Liver (tissue), 7 donors: ENCODE measurements at regions not wholly inside any gene's neighbourhood (a gene's known extent, or its start where the extent isn't known, plus 50 kb on each side); places are given as distances from the start of the nearest gene placed in this dataset.

ENCODE experiments used
- DNase-seq: peaks from one replicate; pipeline ENCODE4 v3.0.0-alpha.2; 2017; ENCODE audit warnings: low spot score
- H3K27ac ChIP-seq, 2 donors: one replicate each; pipeline ENCODE4 v1.7.0; 2013; ENCODE audit warnings: inconsistent platforms in 2 of 2, low read length in 2 of 2, control low read depth in 1 of 2, low read depth in 1 of 2, mild to moderate bottlenecking in 1 of 2
- H3K27me3 ChIP-seq, 4 donors: one replicate each; pipeline versions ENCODE4 v1.6.1 to v1.7.0; 2013; ENCODE audit warnings: low read length in 3 of 4, inconsistent platforms in 1 of 4, mild to moderate bottlenecking in 1 of 4, moderate library complexity in 1 of 4; ENCODE audit not compliant: control insufficient read depth in 4 of 4, insufficient read depth in 4 of 4
- H3K36me3 ChIP-seq, 4 donors: one replicate each; pipeline versions ENCODE4 v1.6.1 to v1.7.0; 2013; ENCODE audit warnings: low read length in 3 of 4, mild to moderate bottlenecking in 3 of 4, low read depth in 1 of 4, moderate library complexity in 1 of 4; ENCODE audit not compliant: control insufficient read depth in 4 of 4, insufficient read depth in 3 of 4
- H3K4me1 ChIP-seq, 4 donors: one replicate each; pipeline versions ENCODE4 v1.6.1 to v1.7.0; 2013; ENCODE audit warnings: low read length in 3 of 4, mild to moderate bottlenecking in 3 of 4, moderate library complexity in 1 of 4; ENCODE audit not compliant: control insufficient read depth in 4 of 4, insufficient read depth in 4 of 4
- H3K4me3 ChIP-seq, 3 donors: one replicate each; pipeline versions ENCODE4 v1.6.1 to v1.7.0; 2013; ENCODE audit warnings: low read length in 3 of 3, control low read depth in 1 of 3, low read depth in 1 of 3, mild to moderate bottlenecking in 1 of 3
- H3K9ac ChIP-seq, 2 donors: one replicate each; pipeline ENCODE4 v1.7.0; 2013; ENCODE audit warnings: low read length in 2 of 2, mild to moderate bottlenecking in 2 of 2, moderate library complexity in 2 of 2, control low read depth in 1 of 2, low read depth in 1 of 2
- H3K9me3 ChIP-seq, 4 donors: one replicate each; pipeline versions ENCODE4 v1.6.1 to v1.7.0; 2013; ENCODE audit warnings: low read length in 3 of 4; ENCODE audit not compliant: control insufficient read depth in 4 of 4
- ATF3 ChIP-seq: IDR thresholded peaks from 2 replicates; pipeline ENCODE4 v1.6.1; 2016; ENCODE audit warnings: antibody characterized with exemption
- EGR1 ChIP-seq, 2 donors: IDR thresholded peaks; 2 replicates each; pipeline ENCODE4 v1.6.1; 2016 to 2018; ENCODE audit warnings: antibody characterized with exemption in 2 of 2, low read depth in 2 of 2
- FOXA1 ChIP-seq: IDR thresholded peaks from 2 replicates; pipeline ENCODE4 v1.6.1; 2016; ENCODE audit warnings: antibody characterized with exemption
- FOXA2 ChIP-seq: IDR thresholded peaks from 2 replicates; pipeline ENCODE4 v1.6.1; 2016; ENCODE audit warnings: antibody characterized with exemption
- GABPA ChIP-seq, 2 donors: IDR thresholded peaks in 1 of 2; conservative IDR thresholded peaks in 1 of 2; 2 replicates each; pipeline ENCODE4 v1.6.1; 2016; ENCODE audit warnings: antibody characterized with exemption in 2 of 2, mild to moderate bottlenecking in 1 of 2, moderate library complexity in 1 of 2
- HNF4A ChIP-seq, 2 donors: conservative IDR thresholded peaks; 2 replicates each; pipeline ENCODE4 v1.6.1; 2016; ENCODE audit warnings: antibody characterized with exemption in 2 of 2, mild to moderate bottlenecking in 2 of 2
- HNF4G ChIP-seq: IDR thresholded peaks from 2 replicates; pipeline ENCODE4 v1.6.1; 2016; ENCODE audit warnings: antibody characterized with exemption
- JUND ChIP-seq, 2 donors: IDR thresholded peaks; 2 replicates each; pipeline ENCODE4 v1.6.1; 2016; ENCODE audit warnings: antibody characterized with exemption in 2 of 2
- MAX ChIP-seq: IDR thresholded peaks from 2 replicates; pipeline ENCODE4 v1.6.1; 2016; ENCODE audit warnings: antibody characterized with exemption
- NR2F2 ChIP-seq: IDR thresholded peaks from 2 replicates; pipeline ENCODE4 v1.6.1; 2016; ENCODE audit warnings: antibody characterized with exemption
- RAD21 ChIP-seq, 2 donors: IDR thresholded peaks; 2 replicates each; pipeline ENCODE4 v1.6.1; 2016; ENCODE audit warnings: antibody characterized with exemption in 2 of 2, mild to moderate bottlenecking in 2 of 2
- REST ChIP-seq: IDR thresholded peaks from 2 replicates; pipeline ENCODE4 v1.6.1; 2016; ENCODE audit warnings: antibody characterized with exemption, mild to moderate bottlenecking
- RXRA ChIP-seq, 2 donors: IDR thresholded peaks; 2 replicates each; pipeline ENCODE4 v1.6.1; 2017 to 2018; ENCODE audit warnings: antibody characterized with exemption in 2 of 2, mild to moderate bottlenecking in 1 of 2
- SP1 ChIP-seq: IDR thresholded peaks from 2 replicates; pipeline ENCODE4 v1.6.1; 2018; ENCODE audit warnings: antibody characterized with exemption, mild to moderate bottlenecking
- TAF1 ChIP-seq: conservative IDR thresholded peaks from 2 replicates; pipeline ENCODE4 v1.6.1; 2016; ENCODE audit warnings: antibody characterized with exemption, mild to moderate bottlenecking
- YY1 ChIP-seq: IDR thresholded peaks from 2 replicates; pipeline ENCODE4 v1.6.1; 2016; ENCODE audit warnings: antibody characterized with exemption, mild to moderate bottlenecking
- ZBTB33 ChIP-seq: IDR thresholded peaks from 2 replicates; pipeline ENCODE4 v1.6.1; 2016; ENCODE audit warnings: antibody characterized with exemption
- WGBS: extraction: QIAGEN DNeasy Blood & Tissue Kit; methylation state at CpG from one replicate; pipeline ENCODE4 v1.1.7; 2013; 5-methylcytosine and 5-hydroxymethylcytosine counted together
- donor health status: healthy.
- donor health status: healthy.
- donor health status: healthy.
- donor health status: healthy.

- H3K36me3 ChIP-seq = no peaks in the 10 kb centered on the region
- H3K9me3 ChIP-seq = no peaks in the 10 kb centered on the region
- no peak for DNase-seq
- no peak overlapping the region for H3K9ac ChIP-seq
- peaks cover 3 to 10% (median 9%) of the 10 kb centered on the region in 4 donors for H3K4me1 ChIP-seq
- WGBS = 85% methylated on average over 6 of the region's 6 CpGs
- TF ChIP-seq HNF4G = no peak
- TF ChIP-seq FOXA1 = no peak
- TF ChIP-seq JUND (IDR thresholded peaks at IDR 0.05) = no peak
- TF ChIP-seq RAD21 (IDR thresholded peaks at IDR 0.05) = no peak
- TF ChIP-seq ATF3 = no peak
- no peak for TF ChIP-seq NR2F2
- no peak for TF ChIP-seq ZBTB33
- TF ChIP-seq GABPA (IDR thresholded peaks at IDR 0.05 in 1 of 2, conservative IDR thresholded peaks at IDR 0.05 in 1 of 2) = no peak
- no peak for TF ChIP-seq RXRA (IDR thresholded peaks at IDR 0.05)
- no peak overlapping the region for H3K4me3 ChIP-seq
- no peaks in the 10 kb centered on the region for H3K27me3 ChIP-seq
- H3K27ac ChIP-seq = no peak overlapping the region
Observed at GRCh38 chr2:16738361-16739225, 73.0 kb upstream of the CYRIA start.

GRCh38 chr2:16737812-16738211, 72.2 kb upstream of the CYRIA start:
- no peaks in the 10 kb centered on the region for H3K9me3 ChIP-seq
- H3K27ac ChIP-seq = no peak overlapping the region
- no peaks in the 10 kb centered on the region for H3K27me3 ChIP-seq
- peaks cover 3 to 10% (median 9%) of the 10 kb centered on the region in 4 donors for H3K4me1 ChIP-seq
- H3K9ac ChIP-seq = no peak overlapping the region
- DNase-seq = no peak
- 87% methylated on average over 1 of the region's 1 CpG for WGBS
- no peak for TF ChIP-seq FOXA2
- TF ChIP-seq HNF4A (conservative IDR thresholded peaks at IDR 0.05) = peak; percentile 50 to 60
- no peak for TF ChIP-seq TAF1
- TF ChIP-seq EGR1 (IDR thresholded peaks at IDR 0.05; ENCODE audit: low read depth in 2 of 2) = no peak
- no peak for TF ChIP-seq JUND (IDR thresholded peaks at IDR 0.05)
- TF ChIP-seq MAX = no peak
- no peak for TF ChIP-seq GABPA (IDR thresholded peaks at IDR 0.05 in 1 of 2, conservative IDR thresholded peaks at IDR 0.05 in 1 of 2)
- TF ChIP-seq ATF3 = no peak
- peak; percentile 9 for TF ChIP-seq SP1
- H3K4me3 ChIP-seq = no peak overlapping the region
- no peaks in the 10 kb centered on the region for H3K36me3 ChIP-seq

- no peak overlapping the region for H3K27ac ChIP-seq
- TF ChIP-seq ZBTB33 (no peak), REST (no peak), GABPA (IDR thresholded peaks at IDR 0.05 in 1 of 2, conservative IDR thresholded peaks at IDR 0.05 in 1 of 2) (no peak), ATF3 (no peak), YY1 (no peak), RXRA (IDR thresholded peaks at IDR 0.05) (no peak), RAD21 (IDR thresholded peaks at IDR 0.05) (no peak), MAX (no peak), EGR1 (IDR thresholded peaks at IDR 0.05; ENCODE audit: low read depth in 2 of 2) (no peak), NR2F2 (no peak), TAF1 (no peak), SP1 (no peak)
Observed at GRCh38 chr2:16736633-16737032, 71.0 kb upstream of the CYRIA start.

More at GRCh38 chr2:16736633-16737032, 71.0 kb upstream of the CYRIA start:
- DNase-seq = no peak
- Histone ChIP-seq H3K4me1 (peaks cover 3 to 10% (median 9%) of the 10 kb centered on the region in 4 donors), H3K27me3 (peaks cover 0 to 2% (median 0%) of the 10 kb centered on the region in 4 donors), H3K4me3 (no peak overlapping the region), H3K9ac (no peak overlapping the region), H3K9me3 (no peaks in the 10 kb centered on the region), H3K36me3 (no peaks in the 10 kb centered on the region)
- 94% methylated on average over 2 of the region's 2 CpGs for WGBS
